Thyroid gland (tissue), 4 donors: ENCODE measurements at regions not wholly inside any gene's neighbourhood (a gene's known extent, or its start where the extent isn't known, plus 50 kb on each side); places are given as distances from the start of the nearest gene placed in this dataset.

Source experiments
- POLR2A ChIP-seq, 2 donors: fragments of 450-650 bp; IDR thresholded peaks; one replicate each; pipeline ENCODE4 v1.6.1; 2017; ENCODE audit warnings: antibody characterized with exemption in 2 of 2, mild to moderate bottlenecking in 2 of 2, moderate library complexity in 1 of 2
- TF ChIP-seq, protein P1 (sequence below), 6 experiments: fragments of 200-600 bp in 3 of 6; fragments of 450-650 bp in 3 of 6; sonication (generic) in 3 of 6; IDR thresholded peaks; one replicate each; pipeline ENCODE4 v1.5.1; 2016 to 2019; ENCODE audit warnings: antibody characterized with exemption in 6 of 6, mild to moderate bottlenecking in 2 of 6, inconsistent platforms in 1 of 6, moderate library complexity in 1 of 6

DNA sequence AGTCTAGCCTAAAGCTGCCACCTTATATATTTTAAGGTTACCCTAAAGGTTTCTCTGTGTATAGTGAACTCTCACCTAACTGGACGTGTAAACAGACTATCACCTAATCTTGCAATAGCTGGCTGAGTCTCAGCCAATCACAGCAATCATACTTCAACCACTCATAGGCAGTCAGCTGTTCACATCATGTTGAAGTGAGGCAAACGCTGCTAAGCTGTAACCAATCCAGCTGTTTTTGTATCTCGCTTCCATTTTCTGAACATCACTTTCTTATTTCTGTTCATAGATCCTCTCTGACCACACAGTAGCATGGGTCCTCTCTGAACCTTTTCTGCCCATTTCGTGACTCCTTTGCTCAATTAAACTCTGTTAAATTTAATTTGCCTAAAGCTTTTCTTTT, 468.2 kb upstream of the POU3F3 start:
- no peak for TF ChIP-seq POLR2A (IDR thresholded peaks at IDR 0.05)
- TF ChIP-seq, protein P1, sequence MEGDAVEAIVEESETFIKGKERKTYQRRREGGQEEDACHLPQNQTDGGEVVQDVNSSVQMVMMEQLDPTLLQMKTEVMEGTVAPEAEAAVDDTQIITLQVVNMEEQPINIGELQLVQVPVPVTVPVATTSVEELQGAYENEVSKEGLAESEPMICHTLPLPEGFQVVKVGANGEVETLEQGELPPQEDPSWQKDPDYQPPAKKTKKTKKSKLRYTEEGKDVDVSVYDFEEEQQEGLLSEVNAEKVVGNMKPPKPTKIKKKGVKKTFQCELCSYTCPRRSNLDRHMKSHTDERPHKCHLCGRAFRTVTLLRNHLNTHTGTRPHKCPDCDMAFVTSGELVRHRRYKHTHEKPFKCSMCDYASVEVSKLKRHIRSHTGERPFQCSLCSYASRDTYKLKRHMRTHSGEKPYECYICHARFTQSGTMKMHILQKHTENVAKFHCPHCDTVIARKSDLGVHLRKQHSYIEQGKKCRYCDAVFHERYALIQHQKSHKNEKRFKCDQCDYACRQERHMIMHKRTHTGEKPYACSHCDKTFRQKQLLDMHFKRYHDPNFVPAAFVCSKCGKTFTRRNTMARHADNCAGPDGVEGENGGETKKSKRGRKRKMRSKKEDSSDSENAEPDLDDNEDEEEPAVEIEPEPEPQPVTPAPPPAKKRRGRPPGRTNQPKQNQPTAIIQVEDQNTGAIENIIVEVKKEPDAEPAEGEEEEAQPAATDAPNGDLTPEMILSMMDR (IDR thresholded peaks at IDR 0.05): no peak
